ENCODE measurements at regions not wholly inside any gene's neighbourhood (a gene's known extent, or its start where the extent isn't known, plus 50 kb on each side); places are given as distances from the start of the nearest gene placed in this dataset.

GRCh38 chr3:95172164-95172943, 1109.5 kb downstream of the NSUN3 start:
- Mint-ChIP-seq H3K9me3 (ENCODE audit: low read depth) (no peaks in the 10 kb centered on the region), H3K4me1 (ENCODE audit: low read depth) (peaks cover 10% of the 10 kb centered on the region), H3K4me3 (ENCODE audit: low read depth) (no peak overlapping the region), H3K36me3 (ENCODE audit: insufficient read depth) (no peaks in the 10 kb centered on the region), H3K27me3 (no peaks in the 10 kb centered on the region), H3K27ac (peak overlapping the region; percentile 66)
- no peak for TF ChIP-seq CTCF (IDR thresholded peaks at IDR 0.05; ENCODE audit: unreplicated experiment)
- no peak for DNase-seq (ENCODE audit: low spot score, unreplicated experiment)

GRCh38 chr3:95177096-95177495, 1114.2 kb downstream of the NSUN3 start:
- no peak for TF ChIP-seq CTCF (IDR thresholded peaks at IDR 0.05; ENCODE audit: unreplicated experiment)
- H3K9me3 Mint-ChIP-seq (ENCODE audit: low read depth): peaks cover 19% of the 10 kb centered on the region
- peaks cover 7% of the 10 kb centered on the region for H3K4me1 Mint-ChIP-seq (ENCODE audit: low read depth)
- no peaks in the 10 kb centered on the region for H3K27me3 Mint-ChIP-seq
- no peak for DNase-seq (ENCODE audit: low spot score, unreplicated experiment)
- no peak overlapping the region for H3K4me3 Mint-ChIP-seq (ENCODE audit: low read depth)
- peaks cover 1% of the 10 kb centered on the region for H3K36me3 Mint-ChIP-seq (ENCODE audit: insufficient read depth)
- no peak overlapping the region for H3K27ac Mint-ChIP-seq

GRCh38 chr3:95184038-95184437, 1121.2 kb downstream of the NSUN3 start:
- TF ChIP-seq CTCF (IDR thresholded peaks at IDR 0.05; ENCODE audit: unreplicated experiment): no peak
- Mint-ChIP-seq H3K9me3 (ENCODE audit: low read depth) (peaks cover 19% of the 10 kb centered on the region), H3K27ac (no peak overlapping the region), H3K4me3 (ENCODE audit: low read depth) (no peak overlapping the region), H3K4me1 (ENCODE audit: low read depth) (no peaks in the 10 kb centered on the region), H3K36me3 (ENCODE audit: insufficient read depth) (peaks cover 1% of the 10 kb centered on the region), H3K27me3 (no peaks in the 10 kb centered on the region)
- DNase-seq (ENCODE audit: low spot score, unreplicated experiment): no peak

GRCh38 chr3:95189348-95189747, 1126.5 kb downstream of the NSUN3 start:
- Mint-ChIP-seq H3K4me1 (ENCODE audit: low read depth) (peaks cover 5% of the 10 kb centered on the region), H3K4me3 (ENCODE audit: low read depth) (no peak overlapping the region), H3K27me3 (no peaks in the 10 kb centered on the region), H3K27ac (no peak overlapping the region), H3K36me3 (ENCODE audit: insufficient read depth) (no peaks in the 10 kb centered on the region), H3K9me3 (ENCODE audit: low read depth) (no peaks in the 10 kb centered on the region)
- TF ChIP-seq CTCF (IDR thresholded peaks at IDR 0.05; ENCODE audit: unreplicated experiment): no peak
- DNase-seq (ENCODE audit: low spot score, unreplicated experiment): no peak

- Mint-ChIP-seq H3K36me3 (ENCODE audit: insufficient read depth) (no peaks in the 10 kb centered on the region), H3K4me1 (ENCODE audit: low read depth) (peaks cover 2% of the 10 kb centered on the region), H3K9me3 (ENCODE audit: low read depth) (no peaks in the 10 kb centered on the region), H3K4me3 (ENCODE audit: low read depth) (no peak overlapping the region), H3K27me3 (no peaks in the 10 kb centered on the region), H3K27ac (no peak overlapping the region)
- no peak for DNase-seq (ENCODE audit: low spot score, unreplicated experiment)
- TF ChIP-seq CTCF (IDR thresholded peaks at IDR 0.05; ENCODE audit: unreplicated experiment): no peak
Observed at GRCh38 chr3:95197661-95198060, 1134.8 kb downstream of the NSUN3 start.

Data from progenitor cell of endocrine pancreas (in vitro differentiated cells).